ENCODE measurements at regions not wholly inside any gene's neighbourhood (a gene's known extent, or its start where the extent isn't known, plus 50 kb on each side); places are given as distances from the start of the nearest gene placed in this dataset.
A peak's percentile ranks its signal among the peaks of the same experiment; 100 is the strongest.
"Not testable (repeated sequence)": the region's sequence is repeated elsewhere in the genome, so short reads cannot be mapped to it uniquely, and the experiment has no call there.

- no peaks in the 10 kb centered on the region for H3K27me3 ChIP-seq (replicated peaks; ENCODE audit: control insufficient read depth, insufficient read depth, low read length)
- H3K36me3 ChIP-seq (ENCODE audit: control insufficient read depth, insufficient read depth, low read length): no peaks in the 10 kb centered on the region
- TF ChIP-seq, protein P1, sequence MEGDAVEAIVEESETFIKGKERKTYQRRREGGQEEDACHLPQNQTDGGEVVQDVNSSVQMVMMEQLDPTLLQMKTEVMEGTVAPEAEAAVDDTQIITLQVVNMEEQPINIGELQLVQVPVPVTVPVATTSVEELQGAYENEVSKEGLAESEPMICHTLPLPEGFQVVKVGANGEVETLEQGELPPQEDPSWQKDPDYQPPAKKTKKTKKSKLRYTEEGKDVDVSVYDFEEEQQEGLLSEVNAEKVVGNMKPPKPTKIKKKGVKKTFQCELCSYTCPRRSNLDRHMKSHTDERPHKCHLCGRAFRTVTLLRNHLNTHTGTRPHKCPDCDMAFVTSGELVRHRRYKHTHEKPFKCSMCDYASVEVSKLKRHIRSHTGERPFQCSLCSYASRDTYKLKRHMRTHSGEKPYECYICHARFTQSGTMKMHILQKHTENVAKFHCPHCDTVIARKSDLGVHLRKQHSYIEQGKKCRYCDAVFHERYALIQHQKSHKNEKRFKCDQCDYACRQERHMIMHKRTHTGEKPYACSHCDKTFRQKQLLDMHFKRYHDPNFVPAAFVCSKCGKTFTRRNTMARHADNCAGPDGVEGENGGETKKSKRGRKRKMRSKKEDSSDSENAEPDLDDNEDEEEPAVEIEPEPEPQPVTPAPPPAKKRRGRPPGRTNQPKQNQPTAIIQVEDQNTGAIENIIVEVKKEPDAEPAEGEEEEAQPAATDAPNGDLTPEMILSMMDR (IDR thresholded peaks at IDR 0.05; ENCODE audit: insufficient read depth, low read length, poor library complexity, severe bottlenecking): no peak
- no peak overlapping the region for H3K4me3 ChIP-seq (replicated peaks; ENCODE audit: low read depth, low read length)
- no peak for DNase-seq (ENCODE audit: extremely low read depth, insufficient read length)
Measured at GRCh38 chr4:83906561-83906960, 370.7 kb downstream of the GPAT3 start.

- no peak overlapping the region for H3K4me3 ChIP-seq (replicated peaks; ENCODE audit: low read depth, low read length)
- H3K36me3 ChIP-seq (ENCODE audit: control insufficient read depth, insufficient read depth, low read length): no peaks in the 10 kb centered on the region
- TF ChIP-seq, protein P1 (IDR thresholded peaks at IDR 0.05; ENCODE audit: insufficient read depth, low read length, poor library complexity, severe bottlenecking): peak; percentile 63
- no peak for DNase-seq (ENCODE audit: extremely low read depth, insufficient read length)
- H3K27me3 ChIP-seq (replicated peaks; ENCODE audit: control insufficient read depth, insufficient read depth, low read length): no peaks in the 10 kb centered on the region
Measured at GRCh38 chr4:83905952-83906351, 370.0 kb downstream of the GPAT3 start.

DNA sequence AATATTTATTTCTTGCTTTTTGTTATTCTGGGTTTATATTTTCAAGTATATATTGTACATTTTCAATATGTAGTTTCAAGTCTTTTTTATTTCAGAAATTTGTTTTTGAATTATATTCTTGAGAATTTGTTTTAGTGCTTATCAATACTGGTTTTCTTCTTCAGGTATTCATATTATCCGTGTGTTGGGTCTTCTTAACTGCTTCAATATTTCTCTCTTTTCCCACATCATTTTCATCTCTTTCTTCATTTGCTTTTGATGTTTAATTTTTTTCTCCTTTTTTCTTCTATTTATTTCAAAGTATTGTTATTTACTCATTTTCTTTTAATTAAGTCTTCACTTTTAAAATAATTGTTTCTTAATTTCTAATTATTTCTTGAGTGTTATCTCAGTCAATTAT, 367.8 kb downstream of the GPAT3 start:
- not testable (repeated sequence) for DNase-seq (ENCODE audit: extremely low read depth, insufficient read length); H3K36me3 ChIP-seq (ENCODE audit: control insufficient read depth, insufficient read depth, low read length); H3K27me3 ChIP-seq (replicated peaks; ENCODE audit: control insufficient read depth, insufficient read depth, low read length); H3K4me3 ChIP-seq (replicated peaks; ENCODE audit: low read depth, low read length)

GRCh38 chr4:83894831-83895230, 358.9 kb downstream of the GPAT3 start:
- DNase-seq (ENCODE audit: extremely low read depth, insufficient read length): no peak

DNA sequence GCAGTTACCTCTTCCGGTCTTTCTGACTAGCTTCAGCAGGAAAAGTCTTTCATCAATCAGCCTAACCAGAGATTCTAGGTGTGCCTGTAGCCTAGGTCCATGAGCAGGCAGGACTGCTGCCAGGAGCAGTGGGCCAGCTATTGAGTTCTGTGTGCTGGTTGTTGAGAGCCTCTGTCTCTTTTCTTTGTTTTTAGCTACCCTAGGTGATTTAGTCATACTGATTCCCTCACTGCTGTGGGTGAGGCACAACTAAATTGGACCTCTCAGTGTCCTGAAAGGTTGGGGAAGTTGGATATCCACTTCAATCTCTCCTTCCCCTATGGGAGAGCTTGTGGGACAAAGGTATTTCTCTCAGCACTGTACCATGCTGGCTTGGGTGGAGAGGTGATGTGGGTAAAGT, 354.9 kb downstream of the GPAT3 start:
- TF ChIP-seq, protein P1 (IDR thresholded peaks at IDR 0.05; ENCODE audit: insufficient read depth, low read length, poor library complexity, severe bottlenecking): no peak
- no peak for DNase-seq (ENCODE audit: extremely low read depth, insufficient read length)
- Histone ChIP-seq H3K4me3 (replicated peaks; ENCODE audit: low read depth, low read length) (no peak overlapping the region), H3K27me3 (replicated peaks; ENCODE audit: control insufficient read depth, insufficient read depth, low read length) (no peaks in the 10 kb centered on the region), H3K36me3 (ENCODE audit: control insufficient read depth, insufficient read depth, low read length) (no peaks in the 10 kb centered on the region)

More at GRCh38 chr4:83894831-83895230, 358.9 kb downstream of the GPAT3 start:
- Histone ChIP-seq H3K4me3 (replicated peaks; ENCODE audit: low read depth, low read length) (no peak overlapping the region), H3K27me3 (replicated peaks; ENCODE audit: control insufficient read depth, insufficient read depth, low read length) (no peaks in the 10 kb centered on the region), H3K36me3 (ENCODE audit: control insufficient read depth, insufficient read depth, low read length) (no peaks in the 10 kb centered on the region)
- TF ChIP-seq, protein P1 (IDR thresholded peaks at IDR 0.05; ENCODE audit: insufficient read depth, low read length, poor library complexity, severe bottlenecking): no peak

DNA sequence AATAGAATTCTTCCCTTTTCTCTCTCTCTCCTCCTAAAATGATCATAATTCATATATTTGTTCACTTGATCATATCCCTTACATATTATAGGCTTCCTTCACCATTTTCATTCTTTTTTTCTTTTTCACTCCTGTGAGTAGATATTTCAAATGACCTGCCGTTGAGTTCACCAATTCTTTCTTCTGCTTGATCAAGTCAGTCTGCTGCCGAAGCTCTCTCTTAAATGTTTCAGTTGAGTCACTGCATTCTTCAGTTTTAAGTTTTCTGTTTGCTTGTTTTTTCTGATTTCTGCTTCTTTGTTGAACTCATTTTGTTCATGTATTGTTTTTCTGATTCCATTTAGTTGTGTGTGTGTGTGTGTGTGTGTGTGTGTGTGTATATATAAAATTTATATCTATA, 354.3 kb downstream of the GPAT3 start:
- TF ChIP-seq, protein P1 (IDR thresholded peaks at IDR 0.05; ENCODE audit: insufficient read depth, low read length, poor library complexity, severe bottlenecking): no peak
- no peaks in the 10 kb centered on the region for H3K27me3 ChIP-seq (replicated peaks; ENCODE audit: control insufficient read depth, insufficient read depth, low read length)
- no peak for DNase-seq (ENCODE audit: extremely low read depth, insufficient read length)
- H3K36me3 ChIP-seq (ENCODE audit: control insufficient read depth, insufficient read depth, low read length): no peaks in the 10 kb centered on the region
- no peak overlapping the region for H3K4me3 ChIP-seq (replicated peaks; ENCODE audit: low read depth, low read length)
